GM21381 (cell line): ENCODE measurements at regions not wholly inside any gene's neighbourhood (a gene's known extent, or its start where the extent isn't known, plus 50 kb on each side); places are given as distances from the start of the nearest gene placed in this dataset.

Experiments
- ATAC-seq: cut with Tn5 transposase; IDR thresholded peaks from one replicate; pipeline ENCODE4 v1.9.1; 2021; ENCODE audit warnings: mild to moderate bottlenecking, moderate library complexity; ENCODE audit not compliant: unreplicated experiment

GRCh38 chr10:44806950-44807349, 104.2 kb upstream of the TMEM72 start:
- ATAC-seq, result no peak

DNA sequence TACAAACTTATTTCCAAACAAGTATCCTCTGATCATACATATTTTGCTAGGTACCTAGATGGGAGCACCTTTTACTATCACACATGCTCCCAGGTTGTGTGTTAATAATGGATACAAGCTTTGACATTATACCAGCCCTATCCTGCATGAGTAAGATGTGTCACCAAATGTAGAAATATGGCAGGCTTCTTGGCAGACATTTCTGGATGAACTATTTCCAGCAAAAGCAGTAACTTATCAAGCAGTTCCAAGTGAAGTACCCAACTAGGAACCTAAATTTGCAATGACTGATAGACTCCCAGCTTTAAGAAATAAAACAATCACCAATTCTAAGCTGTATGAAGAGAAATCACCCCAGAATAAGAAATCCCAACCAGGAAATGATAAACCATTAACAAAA, 103.7 kb upstream of the TMEM72 start:
- ATAC-seq, result no peak

DNA sequence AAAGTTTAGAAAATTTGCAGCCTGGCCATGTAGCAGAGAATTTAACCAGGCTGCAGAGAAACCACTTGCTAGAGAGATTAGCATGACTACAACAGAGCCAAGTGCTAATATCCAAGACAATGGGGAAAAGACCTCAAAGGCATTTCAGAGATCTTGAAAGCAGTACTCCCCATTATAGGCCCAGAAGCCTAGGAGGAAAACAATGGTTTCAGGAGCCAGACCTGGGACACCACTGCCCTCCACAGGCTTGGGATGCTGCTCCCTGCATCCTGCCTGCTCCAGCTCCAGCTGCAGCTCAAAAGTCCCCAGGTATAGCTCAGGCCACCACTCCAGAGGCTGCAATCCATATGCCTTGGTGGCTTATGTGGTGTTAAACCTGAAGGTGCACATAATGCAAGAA, 101.5 kb upstream of the TMEM72 start:
- ATAC-seq, result no peak

DNA sequence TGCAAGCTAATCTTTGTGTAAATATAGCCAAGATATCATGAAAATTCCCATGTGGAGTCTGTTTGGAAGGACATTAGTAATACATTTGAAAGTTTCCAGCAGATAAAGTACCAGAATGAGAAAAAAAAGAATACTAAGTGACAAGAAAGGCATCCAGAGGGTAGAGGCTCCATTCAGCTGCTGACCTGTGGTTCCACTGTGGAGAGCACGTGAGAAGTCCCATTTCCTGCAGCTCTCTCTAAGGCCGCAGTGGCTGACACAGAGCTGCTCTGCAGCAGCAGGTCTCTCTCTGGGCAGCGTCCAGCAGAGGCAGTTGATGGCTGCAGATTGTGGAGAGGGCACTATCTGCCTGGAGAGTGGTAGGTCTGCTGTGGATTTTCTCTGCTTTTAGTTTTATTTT, 100.1 kb upstream of the TMEM72 start:
- no peak for ATAC-seq

- no peak for ATAC-seq
Measured at GRCh38 chr10:44813201-44813600, 97.9 kb upstream of the TMEM72 start.

DNA sequence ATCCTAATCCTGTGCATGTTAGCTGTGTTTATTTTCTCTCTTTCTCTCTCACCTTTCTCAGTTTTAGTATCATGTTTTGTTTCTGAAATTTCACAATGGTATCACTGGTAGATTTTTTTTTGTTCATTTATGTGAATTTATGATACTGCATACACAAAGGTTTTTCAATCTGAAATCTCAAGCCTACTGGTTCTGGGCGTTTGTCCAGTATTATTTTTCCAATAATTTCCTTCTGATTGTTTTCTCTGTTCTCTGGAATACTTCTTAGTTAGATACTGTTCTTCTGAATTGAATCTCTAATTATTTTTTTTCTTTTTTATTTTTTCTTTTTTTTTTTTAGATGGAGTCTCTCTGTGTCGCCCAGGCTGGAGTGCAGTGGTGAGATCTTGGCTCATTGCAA, 96.2 kb upstream of the TMEM72 start:
- ATAC-seq, result no peak

DNA sequence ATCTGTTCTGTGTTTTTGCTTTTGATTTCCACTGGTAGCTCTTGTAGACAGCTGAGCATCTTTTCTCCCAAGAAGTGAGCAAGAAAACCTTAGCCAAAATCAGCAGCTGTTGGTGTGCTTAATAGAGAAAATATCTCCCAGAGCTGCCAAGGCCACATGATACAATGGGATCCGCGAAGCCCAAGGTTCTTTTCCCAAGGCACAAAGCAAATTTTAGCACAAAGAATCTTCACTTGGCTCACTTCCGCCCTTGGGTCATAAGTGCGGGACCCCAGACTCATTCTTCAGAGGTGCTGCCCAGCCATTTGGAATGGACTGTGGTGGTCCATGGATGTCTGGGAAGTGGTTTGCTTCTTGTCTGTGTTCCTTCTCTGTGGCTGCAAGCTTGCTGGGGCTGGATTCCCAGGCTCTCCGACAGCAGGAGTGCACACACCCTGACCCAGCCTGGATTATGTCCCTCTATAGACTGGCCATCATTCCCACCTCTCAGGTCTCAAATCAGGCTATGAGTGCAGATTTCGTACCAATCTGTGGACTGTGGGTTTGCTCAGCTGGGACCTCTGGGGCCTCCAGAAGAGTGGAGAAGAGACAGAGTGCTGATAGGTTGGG, 93.0 kb upstream of the TMEM72 start:
- ATAC-seq, result no peak

- no peak for ATAC-seq
Measured at GRCh38 chr10:44818701-44819127, 92.4 kb upstream of the TMEM72 start.

GRCh38 chr10:44820094-44820493, 91.0 kb upstream of the TMEM72 start:
- no peak for ATAC-seq

DNA sequence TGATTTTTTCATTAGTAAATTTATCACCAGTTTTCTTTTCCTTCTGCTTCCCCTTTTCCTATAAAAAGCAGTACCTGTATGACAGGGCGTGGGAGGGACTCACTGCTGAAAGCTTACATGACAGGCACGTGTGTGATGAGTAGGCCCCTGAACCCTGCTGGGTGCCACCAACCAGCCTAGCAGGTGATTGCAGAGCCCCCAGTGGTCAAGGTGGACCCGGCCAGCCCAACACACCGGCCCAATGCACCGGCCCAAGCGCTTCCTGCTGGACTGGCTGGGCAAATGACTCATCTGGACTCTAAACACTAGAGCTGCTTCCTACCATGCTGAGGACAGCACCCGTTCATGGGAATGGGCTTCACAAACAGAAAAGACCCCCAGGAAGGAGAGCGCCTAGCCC, 89.8 kb upstream of the TMEM72 start:
- no peak for ATAC-seq

DNA sequence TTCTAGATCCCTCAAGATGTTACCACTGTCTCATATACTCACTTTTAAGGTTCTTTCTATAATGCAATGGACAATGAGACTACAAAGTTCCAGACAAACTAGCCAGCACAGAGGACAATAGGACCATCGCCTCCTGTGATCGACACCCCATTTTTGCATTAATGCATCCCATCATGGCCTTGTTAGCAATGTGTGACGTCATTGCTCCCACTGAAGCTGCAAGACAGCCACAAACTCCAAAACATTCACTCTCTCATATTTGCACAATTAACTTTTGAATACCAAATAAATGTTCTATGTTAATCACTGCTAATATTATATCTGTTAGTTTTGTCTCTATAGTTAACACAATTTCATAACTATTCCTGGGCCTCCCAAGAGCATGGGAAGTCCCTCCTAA, 88.8 kb upstream of the TMEM72 start:
- ATAC-seq, result no peak

DNA sequence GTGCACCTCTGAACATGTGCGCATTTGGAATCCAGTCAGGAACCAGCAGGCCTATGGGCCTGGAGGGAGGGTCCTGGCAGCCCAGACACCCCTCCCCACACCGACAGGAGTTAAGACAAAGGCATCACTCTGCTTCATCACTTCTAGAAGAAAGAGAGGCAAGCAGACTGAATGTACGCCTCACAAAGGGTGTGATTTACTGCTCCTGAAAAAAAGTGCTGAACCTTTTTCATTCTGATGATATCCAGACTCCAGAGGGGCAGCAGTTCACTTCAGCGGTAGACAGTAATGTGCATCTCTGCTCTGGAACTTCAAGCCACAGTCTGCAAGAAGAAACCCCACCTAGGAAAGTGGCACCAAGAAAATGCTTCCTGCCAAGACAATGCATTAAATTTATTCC, 88.2 kb upstream of the TMEM72 start:
- no peak for ATAC-seq

- ATAC-seq, result no peak
Measured at GRCh38 chr10:44824607-44825006, 86.5 kb upstream of the TMEM72 start.

DNA sequence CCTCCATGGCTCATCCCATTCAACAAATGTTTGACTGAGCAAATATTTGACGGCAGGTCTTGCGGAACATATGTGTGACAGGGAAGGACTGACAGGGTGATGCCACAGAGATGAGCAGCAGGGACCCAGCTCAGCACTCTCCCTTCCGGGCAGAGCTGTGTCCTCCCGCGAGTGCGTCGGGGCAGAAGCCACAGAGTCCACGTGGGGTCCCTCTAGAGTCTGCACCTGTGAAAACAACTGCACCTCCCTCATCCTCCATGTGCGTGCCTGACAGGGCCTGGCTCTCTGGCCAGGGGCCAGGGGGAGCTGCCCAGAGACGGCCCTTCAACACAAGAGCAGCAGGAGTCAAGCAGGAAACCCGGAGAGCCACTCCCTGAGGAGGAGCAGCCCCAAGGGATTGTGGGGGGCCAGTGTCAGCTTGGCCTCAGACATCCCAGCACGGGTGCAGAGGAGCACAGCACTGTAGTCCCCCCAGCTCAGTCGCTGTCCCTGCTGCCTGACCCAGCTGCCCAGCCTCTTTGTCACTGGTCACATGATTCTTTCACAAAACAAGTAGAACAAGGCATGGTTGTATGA, 83.6 kb upstream of the TMEM72 start:
- no peak for ATAC-seq

GRCh38 chr10:44828508-44829142, 82.5 kb upstream of the TMEM72 start:
- no peak for ATAC-seq

- ATAC-seq, result no peak
Measured at GRCh38 chr10:44829426-44829825, 81.7 kb upstream of the TMEM72 start.

GRCh38 chr10:44830022-44830421, 81.1 kb upstream of the TMEM72 start:
- ATAC-seq, result no peak

- ATAC-seq, result no peak
Measured at GRCh38 chr10:44831581-44831980, 79.6 kb upstream of the TMEM72 start.

GRCh38 chr10:44832595-44833390, 78.3 kb upstream of the TMEM72 start:
- ATAC-seq, result no peak

DNA sequence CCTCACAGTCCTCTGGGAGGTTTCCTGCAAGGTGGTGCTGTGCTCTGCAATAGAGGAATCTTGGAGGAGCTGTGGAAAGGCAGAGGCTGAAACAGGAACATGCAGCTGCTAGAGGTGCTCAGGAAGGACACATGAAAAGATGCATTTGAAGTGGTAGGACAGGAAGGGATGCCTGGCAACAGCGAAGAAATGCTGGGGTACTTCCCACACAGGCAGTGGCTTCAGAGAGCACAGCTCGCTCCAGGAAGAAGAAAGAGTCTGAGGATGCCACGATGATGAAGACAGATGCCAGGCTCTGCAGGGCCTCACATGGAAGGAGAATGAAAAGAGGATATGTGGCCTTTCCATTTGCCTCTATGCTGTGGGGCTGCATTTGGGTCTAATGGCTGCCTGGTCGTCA, 77.0 kb upstream of the TMEM72 start:
- ATAC-seq, result no peak

- no peak for ATAC-seq
Measured at GRCh38 chr10:44835300-44835699, 75.8 kb upstream of the TMEM72 start.

- ATAC-seq, result no peak
Measured at GRCh38 chr10:44843484-44843883, 67.7 kb upstream of the TMEM72 start.
